Daoy (cell line): ENCODE measurements at regions not wholly inside any gene's neighbourhood (a gene's known extent, or its start where the extent isn't known, plus 50 kb on each side); places are given as distances from the start of the nearest gene placed in this dataset.
"Not testable (repeated sequence)": the region's sequence is repeated elsewhere in the genome, so short reads cannot be mapped to it uniquely, and the experiment has no call there.

Source experiments
- DNase-seq: peaks from one replicate; pipeline ENCODE4 v3.0.0-alpha.2; 2015; ENCODE audit warnings: low read depth

- DNase-seq: no peak
Observed at GRCh38 chr12:25424211-25424731, 128.8 kb downstream of the LMNTD1 start.

- DNase-seq: no peak
Observed at GRCh38 chr12:25423355-25424050, 129.6 kb downstream of the LMNTD1 start.

- no peak for DNase-seq
Observed at GRCh38 chr12:25422241-25422640, 130.8 kb downstream of the LMNTD1 start.

- no peak for DNase-seq
Observed at GRCh38 chr12:25421651-25422167, 131.4 kb downstream of the LMNTD1 start.

GRCh38 chr12:25420116-25420515 is 133.0 kb downstream of the LMNTD1 start:
- DNase-seq: no peak

- no peak for DNase-seq
Observed at GRCh38 chr12:25419595-25419994, 133.5 kb downstream of the LMNTD1 start.

- DNase-seq: no peak
Observed at GRCh38 chr12:25417071-25417470, 136.0 kb downstream of the LMNTD1 start.

DNA sequence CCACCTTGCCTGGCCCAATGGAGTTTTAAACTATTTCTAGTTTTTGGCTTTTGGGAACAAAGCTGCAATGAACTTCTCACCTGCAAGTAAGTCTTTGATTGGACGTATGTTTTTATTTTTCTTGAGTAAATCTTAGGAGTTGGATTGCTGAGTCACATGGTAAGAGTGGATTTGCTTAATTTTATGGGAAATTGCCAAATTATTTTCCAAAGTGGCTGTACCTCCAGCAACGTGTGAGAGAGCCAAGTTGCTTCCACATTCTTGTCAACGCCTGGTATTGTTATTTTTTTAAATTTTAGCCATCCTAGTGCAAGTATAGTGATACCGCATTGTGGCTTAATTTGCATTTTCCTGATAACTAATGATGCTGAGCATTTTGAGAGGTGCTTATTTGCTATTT is 136.6 kb downstream of the LMNTD1 start:
- DNase-seq: no peak

DNA sequence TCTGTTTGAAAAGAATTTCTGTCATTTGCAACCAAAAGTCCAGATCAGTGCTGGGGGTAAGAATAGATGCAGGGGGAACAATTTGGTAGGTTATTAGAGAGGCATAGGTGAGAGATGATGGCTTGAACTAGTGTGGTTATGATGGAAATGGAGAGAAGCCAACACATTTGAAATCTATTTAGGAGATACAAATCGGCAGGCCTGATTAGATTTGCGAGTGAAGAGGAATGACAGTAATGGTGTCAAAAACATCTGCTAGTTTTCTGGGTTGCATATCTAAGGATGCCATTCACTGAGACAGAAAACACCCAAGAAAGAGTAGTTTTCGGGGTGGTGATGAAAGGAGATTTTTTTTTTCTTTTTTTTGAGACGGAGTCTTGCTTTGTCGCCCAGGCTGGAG is 138.1 kb downstream of the LMNTD1 start:
- DNase-seq: no peak

- no peak for DNase-seq
Observed at GRCh38 chr12:25412735-25413134, 140.3 kb downstream of the LMNTD1 start.

GRCh38 chr12:25404955-25405354 is 148.1 kb downstream of the LMNTD1 start:
- DNase-seq: no peak

DNA sequence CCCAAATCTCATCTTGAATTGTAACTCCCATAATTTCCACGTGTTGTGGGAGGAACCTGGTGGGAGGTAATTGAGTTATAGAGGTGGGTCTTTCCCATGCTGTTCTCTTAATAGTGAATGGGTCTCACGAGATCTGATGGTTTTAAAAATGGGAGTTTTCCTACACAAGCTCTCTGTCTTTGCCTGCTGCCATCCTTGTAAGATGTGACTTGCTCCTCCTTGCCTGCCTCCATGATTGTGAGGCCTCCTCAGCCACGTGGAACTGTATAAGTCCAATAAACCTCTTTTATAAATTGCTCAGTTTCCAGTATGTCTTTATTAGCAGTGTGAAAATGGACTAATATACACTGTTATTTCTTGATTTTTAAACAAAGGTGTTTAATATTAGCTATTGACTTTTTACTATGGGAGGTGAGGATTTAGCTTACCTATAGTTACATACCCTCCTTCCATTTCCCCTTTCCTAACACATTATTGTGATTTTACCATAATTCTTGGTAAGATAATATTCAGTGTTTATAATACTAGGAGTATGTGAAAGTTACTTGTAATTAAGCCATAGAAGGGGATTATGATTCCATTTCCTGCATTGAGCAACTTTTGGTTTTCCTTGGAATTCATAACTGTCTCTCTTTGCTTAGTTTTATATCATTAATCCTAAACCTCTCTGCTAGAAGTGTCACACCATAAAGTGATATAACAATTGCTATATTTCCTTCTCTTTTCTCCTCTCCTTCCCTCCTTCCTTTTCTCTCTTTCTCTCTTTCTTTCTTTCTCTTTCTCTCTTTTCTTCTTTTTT is 151.0 kb upstream of the KRAS start:
- no peak for DNase-seq

DNA sequence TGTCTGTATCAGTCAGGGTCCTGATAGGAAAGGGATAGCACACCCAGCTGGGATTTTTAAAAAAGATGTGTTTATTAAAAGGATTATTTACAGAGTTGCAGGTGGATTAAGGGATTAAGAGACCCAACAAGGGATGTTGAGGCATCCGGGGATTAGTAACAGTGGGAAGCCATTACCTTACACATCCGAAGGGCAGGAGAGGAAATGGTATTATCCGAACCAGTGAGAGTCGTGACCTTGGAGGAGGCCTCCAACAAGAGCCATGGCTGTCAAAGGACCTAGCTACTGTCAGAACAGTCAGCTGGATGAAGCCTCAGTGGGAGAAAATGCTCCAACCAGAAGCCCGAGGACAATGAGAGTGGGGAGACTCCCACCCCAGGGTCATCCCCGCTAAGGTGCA is 146.3 kb upstream of the KRAS start:
- no peak for DNase-seq

DNA sequence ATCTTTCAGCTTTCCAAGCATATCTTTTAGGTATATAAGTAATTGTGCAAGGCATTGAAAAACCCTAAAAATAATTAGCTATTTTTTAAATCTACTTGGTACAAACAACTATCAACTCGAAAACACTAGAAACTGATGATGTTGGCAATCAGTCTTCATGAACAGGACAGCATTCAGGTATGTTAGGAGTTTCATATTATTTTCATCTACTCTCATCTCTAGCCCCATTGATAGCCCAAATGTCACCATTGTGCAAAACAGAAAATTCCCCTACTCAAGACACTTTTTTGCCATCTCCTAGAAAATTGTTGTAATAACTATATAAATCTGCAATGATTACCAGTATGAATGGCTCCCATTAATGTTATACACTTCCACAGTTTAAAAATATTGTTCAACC is 144.5 kb upstream of the KRAS start:
- no peak for DNase-seq

GRCh38 chr12:25394775-25395174 is 144.0 kb upstream of the KRAS start:
- DNase-seq: not testable (repeated sequence)

DNA sequence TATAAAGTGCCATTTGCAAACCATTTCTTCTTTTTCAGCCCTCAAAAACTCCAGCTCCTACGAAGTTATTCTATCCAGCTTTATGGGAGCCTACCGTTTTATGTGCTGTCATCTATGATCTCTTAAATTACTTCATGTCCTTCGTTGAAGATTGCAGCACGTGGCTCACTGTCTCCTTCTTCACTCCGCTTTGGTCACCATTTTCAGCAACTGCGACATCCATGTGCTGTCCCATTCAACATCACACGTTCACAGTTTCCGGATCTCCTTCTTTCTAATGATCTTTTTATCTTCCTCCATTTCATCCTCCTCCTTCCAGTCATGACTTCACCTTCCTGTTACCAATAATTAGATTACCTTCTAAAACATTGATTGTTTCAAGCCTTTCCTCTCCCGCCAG is 143.3 kb upstream of the KRAS start:
- no peak for DNase-seq

- not testable (repeated sequence) for DNase-seq
Observed at GRCh38 chr12:25391346-25391745, 140.6 kb upstream of the KRAS start.

- peak; percentile 13 for DNase-seq
Observed at GRCh38 chr12:25388183-25388582, 137.5 kb upstream of the KRAS start.

DNA sequence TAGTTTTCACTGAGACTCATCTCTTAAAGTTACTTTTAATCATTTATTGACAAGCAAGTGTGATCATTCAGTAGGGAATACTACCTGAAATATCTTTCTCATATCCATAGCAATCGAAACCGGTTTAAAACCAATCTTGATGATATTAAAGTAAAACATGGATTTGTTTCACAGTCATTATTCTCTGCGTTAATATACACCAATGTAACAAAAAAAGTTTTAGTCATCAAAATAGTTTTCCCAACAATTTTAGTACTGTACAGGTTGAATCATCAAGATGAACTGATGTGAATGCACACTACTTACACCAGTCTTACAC is 137.0 kb upstream of the KRAS start:
- no peak for DNase-seq

- DNase-seq: peak; percentile 77
Observed at GRCh38 chr12:25386831-25387731, 136.4 kb upstream of the KRAS start.

- no peak for DNase-seq
Observed at GRCh38 chr12:25384893-25385248, 134.1 kb upstream of the KRAS start.
